NCI-H446 (cell line): ENCODE measurements at regions not wholly inside any gene's neighbourhood (a gene's known extent, or its start where the extent isn't known, plus 50 kb on each side); places are given as distances from the start of the nearest gene placed in this dataset.
"Not testable (repeated sequence)": the region's sequence is repeated elsewhere in the genome, so short reads cannot be mapped to it uniquely, and the experiment has no call there.

Experiments
- DNase-seq, 2 experiments: peaks; one replicate each; lab custom pipeline; 2025; lab: John Stamatoyannopoulos, UW

DNA sequence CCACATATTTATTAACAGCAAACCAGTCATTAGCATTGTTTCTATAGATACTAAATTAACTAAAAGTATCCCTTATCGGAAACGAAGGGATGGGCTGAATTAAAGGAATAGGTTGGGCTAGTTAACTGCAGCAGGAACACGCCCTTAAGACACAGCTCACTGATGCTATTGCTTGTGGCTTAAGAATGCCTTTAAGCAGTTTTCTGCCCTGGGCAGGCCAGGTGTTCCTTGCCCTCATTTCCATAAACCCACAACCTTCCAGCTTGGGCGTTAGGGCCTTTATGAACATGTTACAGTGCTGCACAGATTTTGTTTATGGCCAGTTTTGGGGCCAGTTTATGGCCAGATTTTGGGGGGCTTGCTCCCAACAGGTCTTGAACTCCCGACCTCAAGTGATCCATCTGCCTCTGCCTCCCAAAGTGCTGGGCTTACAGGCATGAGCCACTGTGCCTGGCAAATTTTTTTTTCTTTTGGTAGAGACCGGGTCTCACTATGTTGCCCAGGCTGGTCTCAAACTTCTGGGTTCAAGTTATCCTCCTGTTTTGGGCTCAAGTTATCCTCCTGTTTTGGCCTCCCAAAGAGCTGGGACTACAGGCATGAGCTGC, 90.1 kb upstream of the GRIN2A start:
- not testable (repeated sequence) for DNase-seq

GRCh38 chr16:10275214-10275996, 93.2 kb upstream of the GRIN2A start:
- not testable (repeated sequence) for DNase-seq

- no peak for DNase-seq
These were observed 95.4 kb upstream of the GRIN2A start for GRCh38 chr16:10277597-10277996.

DNA sequence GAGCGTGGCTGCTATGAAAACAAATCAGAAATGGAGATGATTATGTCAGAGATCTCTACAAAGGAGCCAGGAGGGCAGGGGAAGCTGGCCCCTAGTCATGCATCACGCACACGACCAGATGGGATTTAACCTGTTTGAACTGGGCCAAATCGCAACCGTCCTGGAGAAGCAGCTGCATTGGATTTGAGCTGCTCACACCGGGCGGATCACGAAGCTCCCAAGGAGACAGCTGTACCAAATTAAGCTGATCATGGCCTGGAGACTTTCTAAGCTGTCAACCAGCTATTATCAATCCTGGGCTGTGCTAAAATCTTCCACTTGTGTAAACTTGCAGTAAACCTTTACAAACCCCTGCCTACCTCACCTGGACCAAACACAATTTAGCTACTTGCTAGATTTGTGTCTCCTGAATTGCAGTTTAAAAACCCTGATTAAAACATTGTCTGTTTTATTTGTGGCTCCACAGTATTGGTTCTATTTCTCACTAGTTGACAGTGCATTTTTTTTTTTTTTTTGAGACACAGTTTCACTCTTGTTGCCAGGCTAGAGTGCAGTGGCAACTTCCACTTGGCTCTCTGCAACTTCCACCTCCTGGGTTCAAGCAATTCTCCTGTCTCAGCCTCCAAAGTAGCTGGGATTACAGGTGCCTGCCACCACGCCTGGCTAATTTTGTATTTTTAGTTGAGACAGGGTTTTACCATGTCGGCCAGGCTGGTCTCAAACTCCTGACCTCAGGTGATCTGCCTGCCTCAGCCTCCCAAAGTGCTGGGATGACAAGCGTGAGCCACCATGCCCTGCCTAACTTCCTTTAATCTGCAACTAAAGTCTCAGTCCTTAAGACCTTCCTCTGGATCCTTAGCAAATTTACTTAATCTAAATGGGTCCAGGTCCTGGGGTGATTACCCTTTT, 98.3 kb upstream of the GRIN2A start:
- no peak for DNase-seq

GRCh38 chr16:10282367-10282766, 100.1 kb upstream of the GRIN2A start:
- DNase-seq = no peak

DNA sequence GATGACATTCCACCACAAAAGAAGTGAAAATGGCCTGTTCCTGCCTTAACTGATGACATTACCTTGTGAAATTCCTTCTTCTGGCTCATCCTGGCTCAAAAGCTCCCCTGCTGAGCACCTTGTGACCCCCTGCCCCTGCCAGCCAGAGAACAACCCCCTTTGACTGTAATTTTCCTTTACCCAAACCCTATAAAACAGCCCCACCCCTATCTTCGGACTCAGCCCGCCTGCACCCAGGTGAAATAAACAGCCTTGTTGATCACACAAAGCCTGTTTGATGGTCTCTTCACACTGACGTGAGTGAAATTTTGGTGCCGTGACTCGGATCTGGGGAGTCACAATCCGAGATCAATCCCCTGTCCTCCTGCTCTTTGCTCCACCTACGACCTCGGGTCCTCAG, 101.0 kb upstream of the GRIN2A start:
- DNase-seq = not testable (repeated sequence)

DNA sequence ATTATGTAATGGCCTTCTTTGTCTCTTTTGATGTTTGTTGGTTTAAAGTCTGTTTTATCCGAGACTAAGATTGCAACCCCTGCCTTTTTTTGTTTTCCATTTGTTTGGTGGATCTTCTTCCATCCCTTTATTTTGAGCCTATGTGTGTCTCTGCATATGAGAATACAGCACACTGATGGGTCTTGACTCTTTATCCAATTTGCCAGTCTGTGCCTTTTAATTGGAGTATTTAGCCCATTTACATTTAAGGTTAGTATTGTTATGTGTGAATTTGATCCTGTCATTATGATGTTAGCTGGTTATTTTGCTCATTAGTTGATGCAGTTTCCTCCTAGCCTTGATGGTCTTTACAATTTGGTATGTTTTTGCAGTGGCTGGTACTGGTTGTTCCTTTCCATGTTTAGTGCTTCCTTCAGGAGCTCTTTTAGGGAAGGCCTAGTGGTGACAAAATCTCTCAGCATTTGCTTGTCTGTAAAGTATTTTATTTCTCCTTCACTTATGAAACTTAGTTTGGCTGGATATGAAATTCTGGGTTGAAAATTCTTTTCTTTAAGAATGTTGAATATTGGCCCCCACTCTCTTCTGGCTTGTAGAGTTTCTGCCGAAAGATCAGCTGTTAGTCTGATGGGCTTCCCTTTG, 95.3 kb upstream of the ATF7IP2 start:
- not testable (repeated sequence) for DNase-seq

GRCh38 chr16:10292197-10292596, 93.7 kb upstream of the ATF7IP2 start:
- DNase-seq = not testable (repeated sequence)

- not testable (repeated sequence) for DNase-seq
These were observed 92.9 kb upstream of the ATF7IP2 start for GRCh38 chr16:10292976-10293375.

- not testable (repeated sequence) for DNase-seq
These were observed 91.7 kb upstream of the ATF7IP2 start for GRCh38 chr16:10294153-10294552.

DNA sequence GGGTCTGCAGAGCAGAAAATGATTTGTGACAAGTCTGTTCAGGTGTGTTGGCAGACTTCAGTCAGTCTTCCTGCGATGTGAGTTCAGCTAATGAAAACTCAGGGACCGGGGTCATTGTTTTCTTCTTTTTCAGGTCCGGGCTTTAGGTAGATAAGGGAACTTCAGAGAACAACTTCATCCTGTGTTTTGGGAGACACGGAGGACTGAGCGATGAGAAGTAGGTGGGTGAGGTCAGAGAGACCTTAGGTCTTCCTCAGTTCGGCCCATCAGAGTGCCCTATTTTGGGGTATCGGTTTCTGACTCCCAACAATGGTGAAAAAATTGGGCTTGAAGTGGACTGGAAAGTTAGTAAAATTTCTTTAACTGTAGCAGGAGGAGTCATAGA, 88.9 kb upstream of the ATF7IP2 start:
- no peak for DNase-seq

DNA sequence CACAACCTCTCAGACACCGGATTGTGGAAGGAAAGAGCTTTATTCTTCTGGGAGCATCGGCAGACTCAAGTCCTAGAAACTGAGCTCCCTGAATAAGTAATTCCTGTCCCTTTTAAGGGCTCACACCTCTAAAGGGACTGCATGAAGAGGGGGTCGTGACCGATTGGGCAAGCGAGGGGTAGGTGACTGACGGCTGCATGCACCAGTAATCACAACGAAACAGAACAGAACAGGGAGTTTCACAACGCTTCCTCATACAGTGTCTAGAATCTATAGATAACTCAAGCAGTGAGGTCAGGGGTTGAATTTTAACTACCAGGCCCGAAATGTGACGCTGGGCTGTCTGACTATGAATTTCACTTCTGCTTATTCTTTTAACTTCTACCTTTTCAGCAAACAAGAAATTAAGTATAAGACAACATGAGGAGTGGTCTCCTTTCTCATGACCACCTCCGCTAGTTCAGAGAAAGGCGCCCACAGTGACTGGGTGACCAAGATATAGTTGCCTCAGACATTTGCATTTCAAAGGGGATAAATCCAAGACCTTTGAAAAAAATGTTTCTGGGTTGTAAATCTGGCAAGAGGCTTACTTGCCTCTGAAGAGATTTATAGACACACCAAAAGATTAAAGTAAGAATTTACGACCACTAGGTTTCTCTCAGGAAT, 88.4 kb upstream of the ATF7IP2 start:
- DNase-seq = no peak

DNA sequence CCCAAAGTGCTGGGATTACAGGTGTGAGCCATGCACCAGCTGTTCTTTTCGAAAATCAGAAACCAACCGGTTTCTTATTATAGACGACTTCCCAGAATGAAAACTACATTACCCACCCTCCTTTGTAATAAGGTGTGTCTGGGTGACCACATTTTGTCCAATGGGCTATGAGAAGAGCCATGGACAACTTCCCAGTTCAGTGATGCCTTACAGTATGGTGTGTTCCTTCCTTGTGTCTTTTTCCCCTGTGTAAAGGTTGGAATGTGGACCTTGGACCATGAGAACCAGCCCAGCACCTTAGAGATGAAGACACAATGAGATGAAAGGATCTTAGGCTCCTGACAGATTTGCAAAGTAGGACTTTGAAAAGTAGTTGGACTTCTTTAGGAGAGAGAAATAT, 85.0 kb upstream of the ATF7IP2 start:
- no peak for DNase-seq

DNA sequence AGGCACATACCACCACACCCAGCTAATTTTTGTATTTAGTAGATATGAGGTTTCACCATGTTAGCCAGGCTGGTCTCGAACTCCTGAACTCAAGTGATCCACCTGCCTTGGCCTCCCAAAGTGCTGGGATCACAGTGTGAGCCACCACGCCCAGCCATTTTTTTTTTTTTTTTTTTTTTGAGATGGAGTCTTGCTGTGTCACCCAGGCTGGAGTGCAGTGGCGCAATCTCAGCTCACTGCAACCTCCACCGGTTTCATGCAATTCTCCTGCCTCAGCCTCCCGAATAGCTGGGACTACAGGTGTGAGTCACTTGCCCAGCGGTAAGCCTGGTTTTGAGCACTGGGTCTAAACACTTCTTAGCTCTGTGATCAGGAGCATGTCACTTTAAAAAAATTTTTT, 84.3 kb upstream of the ATF7IP2 start:
- not testable (repeated sequence) for DNase-seq

- no peak for DNase-seq
These were observed 79.9 kb upstream of the ATF7IP2 start for GRCh38 chr16:10305912-10306311.

DNA sequence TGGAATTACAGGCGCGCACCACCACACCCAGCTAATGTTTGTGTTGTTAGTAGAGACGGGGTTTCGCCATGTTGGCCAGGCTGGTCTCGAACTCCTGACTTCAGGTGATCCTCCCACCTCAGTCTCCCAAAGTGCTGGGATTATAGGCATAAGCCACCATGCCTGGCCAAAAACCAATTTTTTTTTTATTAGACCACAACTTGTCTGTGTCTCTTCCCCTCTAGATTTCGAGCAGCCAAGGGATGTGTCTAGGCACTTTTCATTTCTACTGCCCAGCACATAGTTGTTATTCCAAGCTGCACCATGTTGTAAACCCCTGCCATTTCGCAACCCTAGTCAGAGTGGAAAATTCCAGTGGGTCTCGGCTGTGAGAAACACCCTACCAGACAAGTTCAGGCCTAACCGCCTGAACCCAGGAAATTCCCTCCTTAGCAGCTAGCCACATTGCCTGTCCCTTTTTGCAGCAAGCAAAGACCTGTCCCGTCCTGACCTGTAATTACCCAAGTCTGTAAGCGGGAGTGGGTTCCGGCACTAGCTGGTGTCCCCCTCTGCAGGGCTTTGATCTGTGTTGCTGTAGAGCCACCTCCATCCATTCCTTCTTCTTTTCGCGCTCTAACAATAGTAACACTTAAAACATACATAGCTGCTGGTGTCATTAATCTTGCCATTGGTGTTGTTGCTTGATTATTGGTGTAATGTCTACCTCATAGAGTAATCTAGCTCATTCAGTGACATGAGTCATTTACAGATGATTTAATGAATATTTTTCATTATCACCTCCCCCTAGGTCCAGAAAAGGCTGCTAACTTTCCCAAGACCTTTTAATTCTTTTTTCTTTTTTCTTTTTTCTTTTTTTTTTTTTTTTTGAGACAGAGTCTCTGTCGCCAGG, 77.3 kb upstream of the ATF7IP2 start:
- no peak for DNase-seq

DNA sequence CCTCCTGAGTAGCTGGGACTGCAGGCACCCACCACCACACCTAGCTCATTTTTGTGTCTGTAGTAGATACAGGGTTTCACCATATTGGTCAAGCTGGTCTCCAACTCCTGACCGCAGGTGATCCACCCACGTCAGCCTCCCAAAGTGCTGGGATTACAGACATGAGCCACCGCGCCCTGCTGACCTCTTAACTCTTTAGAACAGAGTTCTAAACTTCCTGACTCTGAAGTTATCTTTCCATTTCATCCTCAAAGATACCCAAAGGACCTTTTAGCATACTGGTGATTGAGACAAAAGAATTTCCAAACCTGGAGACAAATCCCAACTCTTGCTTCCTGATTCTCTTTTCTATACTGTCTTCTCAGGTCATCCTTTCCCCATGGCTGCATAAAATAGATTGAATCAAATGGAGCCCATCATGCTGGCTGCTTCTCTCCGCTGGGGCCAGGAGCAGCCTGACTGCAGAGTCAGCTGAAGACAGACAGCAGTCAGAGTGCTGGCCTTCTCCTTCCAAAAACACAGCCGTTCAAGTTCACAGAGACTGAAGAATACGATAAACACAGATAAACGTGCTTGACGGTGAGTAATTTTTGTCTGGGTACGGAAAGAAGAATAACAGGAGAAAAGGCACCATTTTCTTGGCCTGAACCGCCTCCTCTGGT, 76.5 kb upstream of the ATF7IP2 start:
- no peak for DNase-seq

DNA sequence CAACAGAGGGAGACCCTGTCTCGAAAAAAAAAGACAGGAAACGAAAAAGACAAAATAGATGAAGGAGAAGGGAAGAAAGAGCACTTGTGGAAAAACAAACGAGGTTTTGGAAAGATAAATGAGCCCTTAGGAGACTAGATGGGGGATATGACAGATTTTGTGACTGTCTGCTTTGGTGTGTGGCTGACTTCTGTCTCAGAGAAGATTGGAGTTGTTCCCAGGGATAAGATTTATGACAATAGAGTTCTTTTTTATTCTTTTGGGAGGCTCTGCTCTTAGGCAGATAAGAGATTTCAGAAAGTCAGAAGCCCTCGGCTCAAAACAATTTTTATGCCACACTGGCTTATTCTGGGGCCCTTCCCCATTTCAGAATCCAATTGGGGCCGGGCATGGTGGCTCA, 73.9 kb upstream of the ATF7IP2 start:
- no peak for DNase-seq

GRCh38 chr16:10312784-10313724, 72.8 kb upstream of the ATF7IP2 start:
- no peak for DNase-seq
